ENCODE measurements at regions not wholly inside any gene's neighbourhood (a gene's known extent, or its start where the extent isn't known, plus 50 kb on each side); places are given as distances from the start of the nearest gene placed in this dataset.

DNA sequence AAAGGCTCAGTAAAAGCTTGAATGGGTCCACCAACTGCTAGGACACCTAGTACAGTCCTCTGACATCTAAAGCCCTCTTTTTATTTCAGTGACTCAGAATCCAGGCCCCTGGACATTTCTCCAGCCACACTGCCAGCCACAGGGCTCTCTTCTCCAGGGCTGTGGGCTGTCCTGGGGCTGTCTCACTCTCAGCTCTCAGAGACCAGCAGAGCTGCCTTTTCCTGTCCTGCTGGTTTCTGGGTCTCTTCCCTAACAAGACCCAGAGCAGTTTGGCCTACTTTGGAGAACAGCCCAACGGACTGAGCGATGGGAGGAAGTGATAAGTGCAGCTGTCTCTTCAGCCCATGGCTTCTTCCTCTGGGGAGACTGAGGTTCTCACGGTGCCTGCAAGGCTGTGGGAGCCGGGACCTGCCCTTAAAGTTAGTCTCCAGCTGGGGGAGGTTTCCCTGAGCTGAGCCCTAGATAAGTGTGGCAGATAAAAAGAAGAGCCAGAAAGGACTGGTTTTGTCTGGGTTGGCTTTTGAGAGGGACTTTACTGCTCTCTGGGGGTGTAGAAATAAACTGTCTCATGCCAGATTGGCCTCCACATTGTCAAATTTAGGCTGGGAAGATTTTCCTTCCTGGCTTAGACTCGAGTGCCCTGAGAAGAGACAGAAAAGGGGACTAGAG lies 979.8 kb downstream of the VRK1 start:
- TF ChIP-seq, protein P1, sequence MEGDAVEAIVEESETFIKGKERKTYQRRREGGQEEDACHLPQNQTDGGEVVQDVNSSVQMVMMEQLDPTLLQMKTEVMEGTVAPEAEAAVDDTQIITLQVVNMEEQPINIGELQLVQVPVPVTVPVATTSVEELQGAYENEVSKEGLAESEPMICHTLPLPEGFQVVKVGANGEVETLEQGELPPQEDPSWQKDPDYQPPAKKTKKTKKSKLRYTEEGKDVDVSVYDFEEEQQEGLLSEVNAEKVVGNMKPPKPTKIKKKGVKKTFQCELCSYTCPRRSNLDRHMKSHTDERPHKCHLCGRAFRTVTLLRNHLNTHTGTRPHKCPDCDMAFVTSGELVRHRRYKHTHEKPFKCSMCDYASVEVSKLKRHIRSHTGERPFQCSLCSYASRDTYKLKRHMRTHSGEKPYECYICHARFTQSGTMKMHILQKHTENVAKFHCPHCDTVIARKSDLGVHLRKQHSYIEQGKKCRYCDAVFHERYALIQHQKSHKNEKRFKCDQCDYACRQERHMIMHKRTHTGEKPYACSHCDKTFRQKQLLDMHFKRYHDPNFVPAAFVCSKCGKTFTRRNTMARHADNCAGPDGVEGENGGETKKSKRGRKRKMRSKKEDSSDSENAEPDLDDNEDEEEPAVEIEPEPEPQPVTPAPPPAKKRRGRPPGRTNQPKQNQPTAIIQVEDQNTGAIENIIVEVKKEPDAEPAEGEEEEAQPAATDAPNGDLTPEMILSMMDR (conservative IDR thresholded peaks at IDR 0.05 in 1 of 2, IDR thresholded peaks at IDR 0.05 in 1 of 2; ENCODE audit: extremely low read depth in 1 of 2, insufficient read depth in 1 of 2, low read depth in 1 of 2, low read length in 2 of 2) = no peak
- no peak for TF ChIP-seq EZH2 (IDR thresholded peaks at IDR 0.05; ENCODE audit: borderline replicate concordance, low read length)

All from mammary epithelial cell (primary cell).